GM19455 (cell line): ENCODE measurements at regions not wholly inside any gene's neighbourhood (a gene's known extent, or its start where the extent isn't known, plus 50 kb on each side); places are given as distances from the start of the nearest gene placed in this dataset.

ENCODE experiments used
- ATAC-seq: cut with Tn5 transposase; IDR thresholded peaks from one replicate; pipeline ENCODE4 v1.9.1; 2021; ENCODE audit not compliant: unreplicated experiment

DNA sequence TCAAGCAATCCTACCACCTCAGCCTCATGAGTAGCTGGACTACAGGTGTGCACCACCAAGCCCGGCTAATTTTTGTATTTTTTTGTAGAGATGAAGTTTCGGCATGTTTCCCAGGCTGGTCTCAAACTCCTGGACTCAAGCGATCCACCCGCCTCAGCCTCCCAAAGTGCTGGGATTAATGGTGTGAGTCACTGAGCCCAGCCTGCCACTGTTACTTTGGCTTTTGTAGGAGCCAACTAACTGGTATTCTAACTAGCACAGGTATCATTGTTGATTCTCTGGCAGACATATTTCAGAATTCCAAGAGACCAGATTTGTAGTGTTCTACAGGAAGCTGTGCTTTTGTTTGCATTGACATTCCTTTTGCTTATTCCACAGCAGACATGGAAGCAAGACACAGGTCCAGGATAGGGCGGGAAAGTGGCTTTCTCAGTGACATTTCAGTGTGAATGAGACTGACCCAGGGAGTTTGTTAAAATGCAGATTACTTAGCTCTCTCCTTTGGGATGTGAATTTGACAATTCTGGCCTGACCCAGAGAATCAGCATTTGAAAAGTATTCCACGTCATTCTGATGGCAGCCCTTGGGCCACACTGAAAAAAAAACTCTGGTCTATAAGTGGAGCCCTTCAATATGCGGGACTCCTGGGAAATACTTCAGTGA, 52.2 kb upstream of the PAX6 start:
- no peak for ATAC-seq

DNA sequence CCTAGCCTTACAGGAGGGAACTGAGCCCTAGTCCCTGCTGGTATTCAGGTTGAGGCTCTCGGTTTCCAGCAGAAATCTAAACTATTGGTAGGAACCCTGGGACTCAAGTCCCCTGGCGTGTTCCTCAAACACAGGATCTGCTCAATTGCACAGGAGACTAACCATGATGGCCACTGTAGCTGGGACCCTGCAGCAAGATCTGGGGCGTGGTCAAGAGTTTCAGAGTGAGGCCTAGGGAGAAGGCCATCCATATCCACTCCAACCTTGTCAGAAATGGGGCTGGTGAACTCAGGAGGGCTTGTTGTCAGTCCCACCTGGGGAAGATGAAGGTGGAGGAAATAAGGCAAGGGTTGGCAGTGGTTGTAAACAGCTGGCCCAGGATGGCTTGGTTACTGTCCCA, 49.9 kb upstream of the PAX6 start:
- no peak for ATAC-seq
